ENCODE measurements at regions not wholly inside any gene's neighbourhood (a gene's known extent, or its start where the extent isn't known, plus 50 kb on each side); places are given as distances from the start of the nearest gene placed in this dataset.
"Not testable (repeated sequence)": the region's sequence is repeated elsewhere in the genome, so short reads cannot be mapped to it uniquely, and the experiment has no call there.

DNA sequence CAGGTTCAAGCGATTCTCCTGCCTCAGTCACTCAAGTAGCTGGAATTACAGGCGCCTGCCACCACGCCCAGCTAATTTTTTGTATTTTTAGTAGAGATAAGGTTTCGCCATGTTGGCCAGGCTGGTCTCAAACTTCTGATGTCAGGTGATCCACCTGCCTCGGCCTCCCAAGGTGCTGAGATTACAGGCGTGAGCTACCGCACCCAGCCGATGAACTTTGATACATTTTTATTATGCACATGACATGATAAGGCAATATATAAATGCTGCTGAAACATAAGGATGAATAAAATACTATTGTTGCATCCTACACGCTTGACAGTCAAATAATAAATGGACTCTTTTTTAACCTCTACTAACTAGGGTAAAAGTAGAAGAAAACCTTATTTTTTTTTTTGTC, 1380.4 kb upstream of the SLC39A10 start:
- not testable (repeated sequence) for H2BK5ac ChIP-seq (ENCODE audit: low read depth, low read length, poor library complexity, severe bottlenecking); H3K9me3 ChIP-seq (ENCODE audit: control insufficient read depth, low read length); H3K4me2 ChIP-seq (ENCODE audit: low read length, poor library complexity, severe bottlenecking); H2AFZ ChIP-seq (ENCODE audit: low read depth, low read length); H3K79me1 ChIP-seq (replicated peaks; ENCODE audit: low read length, poor library complexity, severe bottlenecking); H3K36me3 ChIP-seq (ENCODE audit: control insufficient read depth in 1 of 2, insufficient read depth in 2 of 2, low read depth in 1 of 2, low read length in 2 of 2); H3K9ac ChIP-seq (ENCODE audit: low read length); H3K27ac ChIP-seq (ENCODE audit: low read length, poor library complexity, severe bottlenecking); H3K18ac ChIP-seq (ENCODE audit: low read depth in 1 of 2, low read length in 2 of 2); H3K4me3 ChIP-seq (ENCODE audit: insufficient read depth in 1 of 2, low read depth in 1 of 2, low read length in 2 of 2); H2BK12ac ChIP-seq (ENCODE audit: low read length in 2 of 2); H2BK120ac ChIP-seq (ENCODE audit: low read depth, low read length); H3K4me1 ChIP-seq (ENCODE audit: control insufficient read depth, insufficient read depth, low read depth, low read length); H4K8ac ChIP-seq (ENCODE audit: low read length); H4K91ac ChIP-seq (ENCODE audit: low read length); H3K27me3 ChIP-seq (ENCODE audit: control insufficient read depth in 1 of 2, insufficient read depth in 1 of 2, low read length in 2 of 2); H3K14ac ChIP-seq (ENCODE audit: low read length in 2 of 2); H3K23ac ChIP-seq (ENCODE audit: low read length in 2 of 2); H2BK15ac ChIP-seq (ENCODE audit: low read depth, poor library complexity, severe bottlenecking); DNase-seq; H2AK5ac ChIP-seq (ENCODE audit: low read length, severe bottlenecking); H3K4ac ChIP-seq (ENCODE audit: low read depth in 1 of 2, low read length in 2 of 2)
- 88% methylated on average over 6 of the region's 9 CpGs for WGBS

DNA sequence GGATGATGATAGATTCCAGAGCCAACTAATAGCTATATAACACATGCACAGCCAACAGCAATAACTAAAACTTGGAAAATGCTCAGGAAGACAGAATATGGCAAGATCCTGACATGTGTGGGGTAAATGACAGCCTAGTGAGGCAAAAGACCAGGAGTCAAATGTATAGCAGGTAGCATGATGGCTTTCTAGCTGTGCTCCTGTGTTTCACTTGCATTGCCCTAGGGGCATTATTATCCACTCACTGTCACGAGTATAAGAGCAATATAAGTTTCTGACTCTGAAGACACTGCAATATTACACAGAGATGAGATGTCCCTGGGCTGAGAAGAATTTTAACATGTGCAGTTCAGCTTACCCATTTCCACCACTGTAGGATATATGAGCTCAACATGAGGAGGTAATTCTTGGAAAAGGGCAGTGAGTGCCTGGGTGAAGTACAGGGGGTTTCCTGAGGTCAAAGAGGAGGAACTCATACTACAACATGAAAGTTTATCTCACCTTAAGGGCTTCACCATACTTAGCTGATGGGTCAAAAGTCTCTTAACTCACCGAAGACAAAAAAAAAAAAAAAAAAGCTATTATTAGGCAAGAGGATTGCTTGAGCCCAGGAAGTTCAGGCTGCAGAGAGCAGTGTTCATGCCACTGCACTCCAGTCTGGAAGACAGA, 1385.6 kb upstream of the SLC39A10 start:
- H3K18ac ChIP-seq (ENCODE audit: low read depth in 1 of 2, low read length in 2 of 2) = no peak overlapping the region
- H3K9ac ChIP-seq (ENCODE audit: low read length) = no peak overlapping the region
- no peak overlapping the region for H2BK12ac ChIP-seq (ENCODE audit: low read length in 2 of 2)
- H3K4ac ChIP-seq (ENCODE audit: low read depth in 1 of 2, low read length in 2 of 2) = no peak overlapping the region
- H3K4me1 ChIP-seq (ENCODE audit: control insufficient read depth, insufficient read depth, low read depth, low read length) = no peaks in the 10 kb centered on the region
- no peak overlapping the region for H3K27ac ChIP-seq (ENCODE audit: low read length, poor library complexity, severe bottlenecking)
- H2BK15ac ChIP-seq (ENCODE audit: low read depth, poor library complexity, severe bottlenecking) = no peak overlapping the region
- H3K4me3 ChIP-seq (ENCODE audit: insufficient read depth in 1 of 2, low read depth in 1 of 2, low read length in 2 of 2) = no peak overlapping the region
- H3K79me1 ChIP-seq (replicated peaks; ENCODE audit: low read length, poor library complexity, severe bottlenecking) = no peaks in the 10 kb centered on the region
- H2BK5ac ChIP-seq (ENCODE audit: low read depth, low read length, poor library complexity, severe bottlenecking) = no peak overlapping the region
- no peak overlapping the region for H4K8ac ChIP-seq (ENCODE audit: low read length)
- H2AK5ac ChIP-seq (ENCODE audit: low read length, severe bottlenecking) = no peak overlapping the region
- 50% methylated on average over 1 of the region's 2 CpGs for WGBS
- H3K14ac ChIP-seq (ENCODE audit: low read length in 2 of 2) = no peak overlapping the region
- DNase-seq = no peak
- H3K4me2 ChIP-seq (ENCODE audit: low read length, poor library complexity, severe bottlenecking) = no peak overlapping the region
- H3K23ac ChIP-seq (ENCODE audit: low read length in 2 of 2) = no peak overlapping the region
- H2AFZ ChIP-seq (ENCODE audit: low read depth, low read length) = no peak overlapping the region
- H3K27me3 ChIP-seq (ENCODE audit: control insufficient read depth in 1 of 2, insufficient read depth in 1 of 2, low read length in 2 of 2) = no peaks in the 10 kb centered on the region
- no peak overlapping the region for H4K91ac ChIP-seq (ENCODE audit: low read length)
- H3K9me3 ChIP-seq (ENCODE audit: control insufficient read depth, low read length) = no peaks in the 10 kb centered on the region
- H3K36me3 ChIP-seq (ENCODE audit: control insufficient read depth in 1 of 2, insufficient read depth in 2 of 2, low read depth in 1 of 2, low read length in 2 of 2) = no peaks in the 10 kb centered on the region
- H2BK120ac ChIP-seq (ENCODE audit: low read depth, low read length) = no peak overlapping the region

DNA sequence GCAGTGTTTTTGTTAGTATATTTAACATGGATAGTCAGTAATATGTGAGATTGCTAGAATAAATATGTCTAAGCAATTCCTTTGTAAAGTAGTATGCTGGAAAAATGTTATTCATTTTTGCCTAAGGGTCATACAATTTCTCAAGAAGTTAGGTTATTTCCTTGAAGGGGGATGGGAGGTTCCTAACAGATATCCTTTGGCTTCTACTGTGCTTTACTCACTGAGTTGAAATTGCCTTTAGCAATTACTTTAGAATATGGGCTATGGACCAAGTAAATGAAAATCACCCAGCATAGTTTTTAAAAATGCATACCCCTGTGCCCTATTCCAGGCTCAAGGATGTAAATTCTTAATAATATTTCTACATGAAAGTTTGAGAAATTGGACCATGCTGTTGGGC, 1386.4 kb upstream of the SLC39A10 start:
- H2BK15ac ChIP-seq (ENCODE audit: low read depth, poor library complexity, severe bottlenecking) = no peak overlapping the region
- no peaks in the 10 kb centered on the region for H3K79me1 ChIP-seq (replicated peaks; ENCODE audit: low read length, poor library complexity, severe bottlenecking)
- no peak overlapping the region for H4K8ac ChIP-seq (ENCODE audit: low read length)
- H3K9me3 ChIP-seq (ENCODE audit: control insufficient read depth, low read length) = no peaks in the 10 kb centered on the region
- H3K4ac ChIP-seq (ENCODE audit: low read depth in 1 of 2, low read length in 2 of 2) = no peak overlapping the region
- no peak overlapping the region for H2BK12ac ChIP-seq (ENCODE audit: low read length in 2 of 2)
- DNase-seq = no peak
- no peak overlapping the region for H2BK120ac ChIP-seq (ENCODE audit: low read depth, low read length)
- no peak overlapping the region for H3K4me3 ChIP-seq (ENCODE audit: insufficient read depth in 1 of 2, low read depth in 1 of 2, low read length in 2 of 2)
- H3K36me3 ChIP-seq (ENCODE audit: control insufficient read depth in 1 of 2, insufficient read depth in 2 of 2, low read depth in 1 of 2, low read length in 2 of 2) = no peaks in the 10 kb centered on the region
- no peak overlapping the region for H2AFZ ChIP-seq (ENCODE audit: low read depth, low read length)
- no peak overlapping the region for H2AK5ac ChIP-seq (ENCODE audit: low read length, severe bottlenecking)
- H3K4me2 ChIP-seq (ENCODE audit: low read length, poor library complexity, severe bottlenecking) = no peak overlapping the region
- no peak overlapping the region for H3K27ac ChIP-seq (ENCODE audit: low read length, poor library complexity, severe bottlenecking)
- no peak overlapping the region for H2BK5ac ChIP-seq (ENCODE audit: low read depth, low read length, poor library complexity, severe bottlenecking)
- H3K18ac ChIP-seq (ENCODE audit: low read depth in 1 of 2, low read length in 2 of 2) = no peak overlapping the region
- no peak overlapping the region for H4K91ac ChIP-seq (ENCODE audit: low read length)
- H3K4me1 ChIP-seq (ENCODE audit: control insufficient read depth, insufficient read depth, low read depth, low read length) = no peaks in the 10 kb centered on the region
- no peak overlapping the region for H3K23ac ChIP-seq (ENCODE audit: low read length in 2 of 2)
- no peak overlapping the region for H3K9ac ChIP-seq (ENCODE audit: low read length)
- H3K27me3 ChIP-seq (ENCODE audit: control insufficient read depth in 1 of 2, insufficient read depth in 1 of 2, low read length in 2 of 2) = no peaks in the 10 kb centered on the region
- no peak overlapping the region for H3K14ac ChIP-seq (ENCODE audit: low read length in 2 of 2)

DNA sequence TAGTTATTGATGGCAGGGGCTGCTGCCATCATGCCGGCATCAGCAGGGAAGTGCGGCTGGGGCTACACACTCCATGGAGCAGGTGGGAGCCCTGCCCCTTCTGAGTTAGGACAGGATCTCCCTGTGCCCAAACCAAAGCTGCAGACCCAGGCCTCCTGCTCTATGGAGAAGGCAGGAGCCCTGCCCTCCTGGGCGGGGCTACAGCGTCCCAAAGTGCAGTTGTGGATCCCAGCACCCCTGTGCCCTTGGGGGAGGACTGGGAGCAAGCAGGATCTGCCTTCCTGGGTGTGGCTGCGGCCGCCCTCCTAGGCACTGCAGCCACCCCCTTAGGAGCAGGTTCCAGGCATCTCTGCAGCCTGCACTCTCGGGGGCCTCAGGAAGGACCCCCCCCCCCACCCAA, 1392.4 kb upstream of the SLC39A10 start:
- H3K14ac ChIP-seq (ENCODE audit: low read length in 2 of 2) = no peak overlapping the region
- H3K27me3 ChIP-seq (ENCODE audit: control insufficient read depth in 1 of 2, insufficient read depth in 1 of 2, low read length in 2 of 2) = no peaks in the 10 kb centered on the region
- 92% methylated on average over 6 of the region's 7 CpGs for WGBS
- H3K27ac ChIP-seq (ENCODE audit: low read length, poor library complexity, severe bottlenecking) = no peak overlapping the region
- H2BK12ac ChIP-seq (ENCODE audit: low read length in 2 of 2) = no peak overlapping the region
- H2AFZ ChIP-seq (ENCODE audit: low read depth, low read length) = no peak overlapping the region
- no peaks in the 10 kb centered on the region for H3K79me1 ChIP-seq (replicated peaks; ENCODE audit: low read length, poor library complexity, severe bottlenecking)
- no peak overlapping the region for H4K8ac ChIP-seq (ENCODE audit: low read length)
- DNase-seq = no peak
- no peak overlapping the region for H4K91ac ChIP-seq (ENCODE audit: low read length)
- no peak overlapping the region for H2BK5ac ChIP-seq (ENCODE audit: low read depth, low read length, poor library complexity, severe bottlenecking)
- H3K4me3 ChIP-seq (ENCODE audit: insufficient read depth in 1 of 2, low read depth in 1 of 2, low read length in 2 of 2) = peak overlapping the region in 1 of 2 experiments; percentile 20
- H3K23ac ChIP-seq (ENCODE audit: low read length in 2 of 2) = no peak overlapping the region
- no peaks in the 10 kb centered on the region for H3K9me3 ChIP-seq (ENCODE audit: control insufficient read depth, low read length)
- H3K36me3 ChIP-seq (ENCODE audit: control insufficient read depth in 1 of 2, insufficient read depth in 2 of 2, low read depth in 1 of 2, low read length in 2 of 2) = no peaks in the 10 kb centered on the region
- H3K4me2 ChIP-seq (ENCODE audit: low read length, poor library complexity, severe bottlenecking) = no peak overlapping the region
- H2BK15ac ChIP-seq (ENCODE audit: low read depth, poor library complexity, severe bottlenecking) = no peak overlapping the region
- no peak overlapping the region for H3K4ac ChIP-seq (ENCODE audit: low read depth in 1 of 2, low read length in 2 of 2)
- no peak overlapping the region for H3K18ac ChIP-seq (ENCODE audit: low read depth in 1 of 2, low read length in 2 of 2)
- no peak overlapping the region for H3K9ac ChIP-seq (ENCODE audit: low read length)
- H2BK120ac ChIP-seq (ENCODE audit: low read depth, low read length) = no peak overlapping the region
- no peaks in the 10 kb centered on the region for H3K4me1 ChIP-seq (ENCODE audit: control insufficient read depth, insufficient read depth, low read depth, low read length)
- no peak overlapping the region for H2AK5ac ChIP-seq (ENCODE audit: low read length, severe bottlenecking)
